Lower leg skin (tissue), 4 donors: ENCODE measurements at regions not wholly inside any gene's neighbourhood (a gene's known extent, or its start where the extent isn't known, plus 50 kb on each side); places are given as distances from the start of the nearest gene placed in this dataset.
"Not testable (repeated sequence)": the region's sequence is repeated elsewhere in the genome, so short reads cannot be mapped to it uniquely, and the experiment has no call there.

Experiments
- DNase-seq, 2 donors: peaks; one replicate each; pipeline ENCODE4 v3.0.0-alpha.2; 2019; ENCODE audit warnings: low spot score in 2 of 2
- H3K4me3 ChIP-seq: fragments of 200-600 bp; sonication (generic); 2 replicates; pipeline ENCODE4 v1.5.1; 2017; ENCODE audit warnings: mild to moderate bottlenecking, low read depth; ENCODE audit not compliant: poor library complexity, severe bottlenecking
- CTCF ChIP-seq, 3 donors: fragments of 450-650 bp; IDR thresholded peaks; one replicate each; pipeline ENCODE4 v1.5.1; 2016; ENCODE audit warnings: antibody characterized with exemption in 3 of 3, mild to moderate bottlenecking in 3 of 3, moderate library complexity in 2 of 3
- POLR2A ChIP-seq, 2 donors: fragments of 450-650 bp; IDR thresholded peaks; one replicate each; pipeline ENCODE4 v1.6.1; 2016 to 2017; ENCODE audit warnings: antibody characterized with exemption in 2 of 2, mild to moderate bottlenecking in 1 of 2, moderate library complexity in 1 of 2
- WGBS, 2 donors: methylation state at CpG; one replicate each; pipeline ENCODE4 v1.1.5; 2018; 5-methylcytosine and 5-hydroxymethylcytosine counted together
- intact Hi-C: fragments of 100-400 bp; cut with DNase I; formaldehyde crosslinking; loops from one replicate; pipeline ENCODE4 v1.15.0; 2023; ENCODE audit warnings: low total_unique reads

- peak; percentile 53 to 90 for DNase-seq
- TF ChIP-seq CTCF (IDR thresholded peaks at IDR 0.05) = no peak
- no peak for TF ChIP-seq POLR2A (IDR thresholded peaks at IDR 0.05)
- WGBS, 2 donors = 2 to 8% methylated on average over 15 of the region's 15 CpGs
- no peak overlapping the region for H3K4me3 ChIP-seq
- intact Hi-C loops = no loop called here
These were observed 628.7 kb downstream of the TYW1 start for GRCh38 chr7:67625257-67625737.

- TF ChIP-seq CTCF (IDR thresholded peaks at IDR 0.05) (no peak), POLR2A (IDR thresholded peaks at IDR 0.05) (no peak)
- DNase-seq = no peak
- intact Hi-C loops = no loop called here
- H3K4me3 ChIP-seq = no peak overlapping the region
- WGBS, 2 donors = 22 to 25% methylated on average over 13 to 15 of the region's 15 CpGs
These were observed 634.8 kb downstream of the TYW1 start for GRCh38 chr7:67631476-67631875.

GRCh38 chr7:67635271-67635670, 638.6 kb downstream of the TYW1 start:
- TF ChIP-seq CTCF (IDR thresholded peaks at IDR 0.05) (no peak), POLR2A (IDR thresholded peaks at IDR 0.05) (no peak)
- peak in 1 of 2 donors; percentile 34 for DNase-seq
- intact Hi-C loops = no loop called here
- no peak overlapping the region for H3K4me3 ChIP-seq
- whole genome bisulfite sequencing, 2 donors = 93% methylated on average over 2 of the region's 2 CpGs

- WGBS, 2 donors = 61 to 67% methylated on average over 6 of the region's 6 CpGs
These were observed 639.9 kb downstream of the TYW1 start for GRCh38 chr7:67636348-67637022.

GRCh38 chr7:67637023-67637358, 640.4 kb downstream of the TYW1 start:
- WGBS, 2 donors = 45 to 50% methylated on average over 2 of the region's 2 CpGs
- intact Hi-C loops = no loop called here
- TF ChIP-seq POLR2A (IDR thresholded peaks at IDR 0.05) (no peak), CTCF (IDR thresholded peaks at IDR 0.05) (no peak)
- no peak for DNase-seq
- no peak overlapping the region for H3K4me3 ChIP-seq

More at GRCh38 chr7:67636348-67637022, 639.9 kb downstream of the TYW1 start:
- no peak for TF ChIP-seq POLR2A (IDR thresholded peaks at IDR 0.05)
- TF ChIP-seq CTCF (IDR thresholded peaks at IDR 0.05) = no peak
- no peak overlapping the region for H3K4me3 ChIP-seq
- DNase-seq = no peak
- intact Hi-C loops = no loop called here

- intact Hi-C loops, H3K4me3 ChIP-seq, DNase-seq: not testable (repeated sequence)
- WGBS, 2 donors = 93% methylated on average over 3 of the region's 3 CpGs
These were observed 645.9 kb downstream of the TYW1 start for GRCh38 chr7:67642542-67642941.
